MCF 10A (cell line): ENCODE measurements at regions not wholly inside any gene's neighbourhood (a gene's known extent, or its start where the extent isn't known, plus 50 kb on each side); places are given as distances from the start of the nearest gene placed in this dataset.

Source experiments
- BruUV-seq: library from RNA; stranded (reverse); fragments of 400-500 nt; replicated peaks from 2 replicates; lab custom pipeline; 2021; lab: Mats Ljungman, UMichigan
- CTCF ChIA-PET: fragments of 300-600 bp; sonication (Branson Sonifier 250); formaldehyde crosslinking; extraction: SDS; loops from one replicate; lab custom pipeline; 2021; ENCODE audit warnings: antibody characterized with exemption, inconsistent platforms; lab: Yijun Ruan, JAX
- POLR2A ChIA-PET: fragments of 300-600, 350-650 bp; sonication (Branson Sonifier 250); formaldehyde crosslinking; extraction: SDS; loops from one replicate; lab custom pipeline; 2020; ENCODE audit warnings: antibody characterized with exemption, inconsistent platforms; lab: Yijun Ruan, JAX
- DNase-seq: peaks from one replicate; pipeline ENCODE4 v3.0.0-alpha.2; 2018; ENCODE audit not compliant: unreplicated experiment
- H3K27ac Mint-ChIP-seq: one replicate; pipeline ENCODE4 v1.8.0; 2022; ENCODE audit warnings: mild to moderate bottlenecking, low read depth, mixed read lengths; ENCODE audit not compliant: unreplicated experiment
- H3K27me3 Mint-ChIP-seq: one replicate; pipeline ENCODE4 v1.8.0; 2022; ENCODE audit warnings: mixed read lengths; ENCODE audit not compliant: insufficient read depth, unreplicated experiment
- H3K36me3 Mint-ChIP-seq: one replicate; pipeline ENCODE4 v1.8.0; 2022; ENCODE audit warnings: mild to moderate bottlenecking, moderate library complexity, mixed read lengths; ENCODE audit not compliant: insufficient read depth, unreplicated experiment
- H3K4me1 Mint-ChIP-seq: one replicate; pipeline ENCODE4 v1.8.0; 2022; ENCODE audit warnings: mixed read lengths; ENCODE audit not compliant: insufficient read depth, unreplicated experiment
- H3K4me3 Mint-ChIP-seq: one replicate; pipeline ENCODE4 v1.8.0; 2022; ENCODE audit warnings: mild to moderate bottlenecking, moderate library complexity, mixed read lengths; ENCODE audit not compliant: unreplicated experiment
- H3K9me3 Mint-ChIP-seq: one replicate; pipeline ENCODE4 v1.8.0; 2022; ENCODE audit warnings: mixed read lengths; ENCODE audit not compliant: unreplicated experiment
- CTCF ChIP-seq: fragments of 200-600 bp; IDR thresholded peaks from one replicate; pipeline ENCODE4 v1.8.0; 2022; ENCODE audit warnings: antibody characterized with exemption, mild to moderate bottlenecking; ENCODE audit not compliant: unreplicated experiment
- intact Hi-C: fragments of 100-400 bp; cut with micrococcal nuclease; formaldehyde crosslinking; loops from 2 replicates; pipeline ENCODE4 v1.14.1; 2022

- POLR2A ChIA-PET = no interaction called here
Observed at GRCh38 chr22:48496987-48497650, 1330.6 kb downstream of the BRD1 start.

GRCh38 chr22:48496226-48496845 is 1331.3 kb downstream of the BRD1 start:
- TF ChIP-seq CTCF = no peak
- Mint-ChIP-seq H3K27ac (no peak overlapping the region), H3K9me3 (peaks cover 7% of the 10 kb centered on the region), H3K27me3 (no peaks in the 10 kb centered on the region), H3K4me3 (no peak overlapping the region), H3K36me3 (no peaks in the 10 kb centered on the region), H3K4me1 (no peaks in the 10 kb centered on the region)
- no peak for DNase-seq
- CTCF ChIA-PET = interaction anchor here (0.7 to 1.2 kb wide), 5 partner anchors 537 to 1932 kb away, joined by 3 to 5 read pairs (median 3); no protein-coding TSS in a partner anchor
- intact Hi-C loops = loop anchor here (10.0 kb wide), 1 partner anchor 1282 kb away; no protein-coding TSS in a partner anchor
- POLR2A ChIA-PET = no interaction called here
- BruUV-seq = no TSS peak

More at GRCh38 chr22:48496987-48497650, 1330.6 kb downstream of the BRD1 start:
- Mint-ChIP-seq H3K4me3 (no peak overlapping the region), H3K4me1 (no peaks in the 10 kb centered on the region), H3K36me3 (no peaks in the 10 kb centered on the region), H3K27ac (no peak overlapping the region), H3K27me3 (no peaks in the 10 kb centered on the region), H3K9me3 (peaks cover 7% of the 10 kb centered on the region)
- TF ChIP-seq CTCF = no peak
- intact Hi-C loops = loop anchor here (10.0 kb wide), 1 partner anchor 1282 kb away; no protein-coding TSS in a partner anchor
- CTCF ChIA-PET = interaction anchor here (0.7 to 0.9 kb wide), 2 partner anchors 1712 to 1933 kb away, joined by 3 to 5 read pairs; no protein-coding TSS in a partner anchor
- no peak for DNase-seq
- BruUV-seq = no TSS peak

GRCh38 chr22:48495751-48496080 is 1332.0 kb downstream of the BRD1 start:
- no peak for TF ChIP-seq CTCF
- no peaks in the 10 kb centered on the region for H3K36me3 Mint-ChIP-seq
- DNase-seq = no peak
- H3K4me1 Mint-ChIP-seq = no peaks in the 10 kb centered on the region
- ChIA-PET POLR2A (no interaction called here), CTCF (interaction anchor here (0.9 to 1.2 kb wide), 2 partner anchors 1650 to 1697 kb away, joined by 3 read pairs; no protein-coding TSS in a partner anchor)
- H3K27ac Mint-ChIP-seq = no peak overlapping the region
- no peaks in the 10 kb centered on the region for H3K27me3 Mint-ChIP-seq
- H3K4me3 Mint-ChIP-seq = no peak overlapping the region
- intact Hi-C loops = loop anchor here (10.0 kb wide), 1 partner anchor 1281 kb away; no protein-coding TSS in a partner anchor
- H3K9me3 Mint-ChIP-seq = peaks cover 7% of the 10 kb centered on the region
- BruUV-seq = no TSS peak

- ChIA-PET POLR2A (no interaction called here), CTCF (interaction anchor here (0.9 to 1.2 kb wide), 2 partner anchors 1650 to 1697 kb away, joined by 3 read pairs; no protein-coding TSS in a partner anchor)
- Mint-ChIP-seq H3K27me3 (no peaks in the 10 kb centered on the region), H3K36me3 (no peaks in the 10 kb centered on the region), H3K4me1 (no peaks in the 10 kb centered on the region), H3K4me3 (no peak overlapping the region), H3K9me3 (peaks cover 7% of the 10 kb centered on the region), H3K27ac (no peak overlapping the region)
- intact Hi-C loops = loop anchor here (5.0 to 10.0 kb wide), 5 partner anchors 868 to 1648 kb away; no protein-coding TSS in a partner anchor
- TF ChIP-seq CTCF = no peak
- DNase-seq = no peak
- no TSS peak for BruUV-seq
Observed at GRCh38 chr22:48494968-48495750, 1332.5 kb downstream of the BRD1 start.
